ENCODE measurements at regions not wholly inside any gene's neighbourhood (a gene's known extent, or its start where the extent isn't known, plus 50 kb on each side); places are given as distances from the start of the nearest gene placed in this dataset.
"Not testable (repeated sequence)": the region's sequence is repeated elsewhere in the genome, so short reads cannot be mapped to it uniquely, and the experiment has no call there.

DNA sequence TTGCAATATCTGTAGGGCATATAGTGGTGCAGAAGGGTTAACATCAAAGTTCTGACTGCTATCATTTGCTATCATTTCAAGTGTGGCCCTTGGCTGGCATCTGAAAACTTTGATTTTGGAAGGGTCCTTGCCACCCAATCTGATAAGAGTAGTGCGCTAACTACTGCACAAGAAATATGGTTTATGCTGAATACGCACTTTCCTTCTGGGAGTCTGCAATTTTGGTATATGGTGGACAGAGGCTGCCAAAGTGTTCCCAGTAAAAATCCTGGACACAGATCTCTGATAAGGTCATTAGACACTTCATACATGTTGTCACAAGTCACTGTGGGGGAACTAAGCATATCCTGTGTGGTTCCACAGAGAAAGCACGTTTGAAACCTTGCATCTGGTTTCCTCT lies 461.6 kb upstream of the CDH11 start:
- no peak for DNase-seq

DNA sequence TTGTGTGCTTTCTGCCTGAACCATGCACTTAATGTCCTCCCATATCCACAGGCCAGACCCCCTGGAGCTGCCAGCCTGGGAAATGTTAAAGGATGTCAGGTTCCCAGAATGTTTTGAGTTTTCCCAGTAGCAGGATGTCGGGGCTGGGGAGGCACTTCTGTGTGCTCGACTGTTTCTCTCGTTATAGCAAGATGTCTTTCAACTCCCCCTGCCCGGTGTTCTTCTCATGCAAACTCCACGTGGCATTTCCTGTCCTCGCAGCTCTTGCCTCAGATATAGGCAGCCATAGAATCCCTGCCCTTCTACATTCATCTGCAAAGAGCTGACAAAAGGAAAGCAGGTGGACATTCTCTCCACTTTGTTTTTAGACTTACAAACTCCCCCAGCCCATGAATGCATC lies 457.2 kb upstream of the CDH11 start:
- no peak for DNase-seq

DNA sequence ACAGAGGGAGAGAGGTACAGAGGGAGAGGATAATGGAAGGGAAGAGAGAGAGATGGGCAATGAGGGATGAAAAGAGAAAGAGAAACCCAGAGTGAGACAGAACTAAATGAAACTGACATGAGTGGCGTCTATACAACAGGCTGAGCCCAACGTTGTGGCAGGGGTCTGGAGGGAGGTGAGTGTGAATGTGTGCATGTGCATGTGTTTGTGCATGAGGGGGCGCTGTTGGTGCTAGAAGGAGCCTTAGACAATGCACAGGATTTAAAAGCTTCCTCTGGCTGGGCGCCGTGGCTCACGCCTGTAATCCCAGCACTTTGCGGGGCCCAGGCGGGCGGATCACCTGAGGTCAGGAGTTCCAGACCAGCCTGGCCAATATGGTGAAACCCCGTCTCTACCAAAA lies 454.8 kb upstream of the CDH11 start:
- no peak for DNase-seq

DNA sequence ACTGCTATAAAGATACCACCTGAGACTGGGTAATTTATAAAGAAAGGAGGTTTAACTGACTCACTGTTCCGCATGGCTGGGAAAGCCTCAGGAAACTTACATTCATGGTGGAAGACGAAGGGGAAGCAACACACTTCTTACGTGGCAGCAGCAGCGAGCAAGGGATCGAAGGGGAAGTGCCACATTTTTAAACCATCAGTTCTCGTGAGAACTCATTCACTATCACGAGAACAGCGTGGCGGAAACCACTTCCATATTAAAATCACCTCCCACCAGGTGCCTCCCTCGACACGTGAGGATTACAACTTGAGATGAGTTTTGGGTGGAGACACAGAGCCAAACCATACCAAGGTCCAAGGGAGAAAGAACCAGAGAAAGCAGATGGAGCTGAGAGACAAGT lies 454.3 kb upstream of the CDH11 start:
- no peak for DNase-seq

DNA sequence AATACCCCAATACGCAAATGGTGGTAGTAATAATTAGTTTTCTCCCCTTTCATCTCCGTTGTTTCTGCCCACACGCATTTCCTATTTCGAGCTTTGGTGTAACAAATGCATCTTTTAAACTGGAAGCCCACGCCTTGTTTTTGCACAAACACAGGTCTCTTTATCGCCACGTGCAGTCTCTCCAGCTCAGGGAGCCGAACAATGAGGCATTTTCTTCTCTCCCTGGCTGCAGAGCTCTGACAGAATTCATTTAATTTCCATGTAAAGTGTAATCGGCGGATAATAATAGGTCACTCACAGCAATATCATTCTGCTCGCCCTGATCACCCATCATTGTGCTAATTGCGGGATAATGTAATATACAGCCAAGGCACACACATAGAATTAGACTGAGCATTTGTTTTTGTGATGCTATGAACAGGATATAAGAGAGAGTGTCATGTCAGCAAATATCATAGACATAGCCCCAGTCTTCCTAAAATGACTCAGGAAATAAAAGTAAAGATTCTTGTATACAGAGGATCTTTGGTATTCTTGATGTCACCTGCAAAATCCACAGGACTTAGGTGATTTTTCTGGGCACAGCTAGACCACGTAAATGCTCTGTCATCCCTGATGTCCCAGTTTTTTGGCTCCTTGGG lies 452.6 kb upstream of the CDH11 start:
- no peak for DNase-seq

DNA sequence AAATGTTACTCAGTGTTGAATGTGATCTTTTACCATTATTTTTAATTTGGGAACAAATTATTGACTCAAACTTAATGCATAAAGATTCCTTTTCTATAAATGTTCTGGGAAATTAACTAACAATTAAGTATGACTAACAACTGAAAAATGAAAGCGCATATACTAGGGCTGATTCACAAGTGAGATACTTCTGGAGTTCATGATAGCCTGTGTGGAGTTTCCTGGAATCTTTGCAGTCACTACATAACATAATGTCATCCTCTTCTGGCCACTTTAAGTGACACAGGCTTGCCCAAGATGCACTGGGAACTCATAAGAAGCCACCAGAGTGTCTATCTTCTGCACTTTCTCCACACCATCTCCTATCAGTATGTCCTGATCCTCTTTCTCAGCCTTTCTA lies 450.3 kb upstream of the CDH11 start:
- no peak for DNase-seq

DNA sequence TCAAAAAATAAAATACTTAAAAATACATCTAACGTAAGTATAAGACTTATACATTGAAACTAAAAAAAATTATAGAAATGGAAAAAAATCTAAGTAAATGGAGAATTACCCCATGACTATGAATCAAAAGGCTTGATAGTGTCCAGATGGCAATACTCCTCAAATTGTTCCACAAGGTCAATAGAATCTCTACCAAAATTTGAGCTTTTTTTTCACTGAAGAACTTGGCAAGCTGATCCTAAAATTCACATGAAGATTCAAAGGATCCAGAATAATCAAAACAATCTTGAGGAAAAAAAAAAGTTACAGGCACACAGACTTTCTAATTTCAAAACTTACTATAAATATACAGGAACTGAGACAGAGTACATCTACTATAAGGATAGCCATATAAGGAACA lies 448.4 kb upstream of the CDH11 start:
- DNase-seq, result no peak

DNA sequence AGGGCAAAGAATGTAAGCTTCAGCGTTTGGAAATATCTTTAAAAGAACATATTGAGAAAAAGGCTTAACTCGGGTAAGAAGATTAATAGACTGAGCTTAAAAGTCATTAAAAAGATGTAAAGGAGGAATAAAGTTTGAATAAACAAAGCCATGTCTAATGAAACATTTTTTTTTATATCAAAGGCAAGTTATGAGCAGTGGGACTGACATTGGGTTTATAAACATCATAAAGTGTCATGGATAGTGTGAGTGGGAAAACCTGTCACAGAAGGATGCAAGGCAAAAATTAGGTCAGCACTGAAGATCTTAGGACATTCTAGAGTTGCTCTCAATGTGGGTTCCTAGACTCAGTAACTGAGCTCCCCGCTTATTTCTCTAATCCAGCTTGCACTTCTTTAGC lies 438.0 kb upstream of the CDH11 start:
- no peak for DNase-seq

DNA sequence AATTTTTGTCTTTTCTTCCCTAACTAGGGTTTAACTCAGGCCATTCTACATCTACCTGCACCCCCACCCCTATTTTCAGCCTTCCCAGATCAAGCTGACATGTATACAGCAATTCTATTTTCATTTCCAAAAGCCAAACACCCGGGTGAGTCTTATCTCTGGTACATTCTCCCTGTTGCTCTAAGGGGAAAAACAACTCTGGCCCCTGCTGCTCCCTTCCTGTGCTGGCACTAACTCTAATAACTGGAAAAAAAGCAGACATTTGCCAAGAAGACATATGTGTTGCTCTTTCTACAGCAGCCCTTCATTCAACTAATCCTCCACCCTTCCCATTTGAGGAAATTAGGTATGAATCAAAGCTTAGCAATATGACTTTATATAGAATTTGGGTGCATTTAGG lies 427.8 kb upstream of the CDH11 start:
- not testable (repeated sequence) for DNase-seq

DNA sequence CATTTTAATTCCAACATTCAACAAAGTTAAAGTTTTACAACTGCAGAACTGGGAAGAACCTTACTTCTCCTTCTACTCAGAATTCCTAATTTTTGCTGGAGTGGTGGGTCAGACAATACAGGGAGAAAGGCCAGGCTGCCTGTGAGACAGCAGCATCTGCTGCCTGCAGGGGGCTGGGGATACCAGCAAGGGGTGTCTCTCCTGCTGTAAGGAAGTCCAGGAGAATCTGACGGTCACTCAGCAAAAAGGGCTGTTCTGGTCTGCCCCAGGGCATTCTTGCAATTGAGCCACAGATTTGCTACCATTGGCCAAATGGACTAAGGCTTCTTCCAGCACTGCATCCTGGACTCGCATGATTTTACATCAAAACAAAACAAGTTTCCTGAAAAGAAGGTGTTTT lies 426.6 kb upstream of the CDH11 start:
- no peak for DNase-seq

DNA sequence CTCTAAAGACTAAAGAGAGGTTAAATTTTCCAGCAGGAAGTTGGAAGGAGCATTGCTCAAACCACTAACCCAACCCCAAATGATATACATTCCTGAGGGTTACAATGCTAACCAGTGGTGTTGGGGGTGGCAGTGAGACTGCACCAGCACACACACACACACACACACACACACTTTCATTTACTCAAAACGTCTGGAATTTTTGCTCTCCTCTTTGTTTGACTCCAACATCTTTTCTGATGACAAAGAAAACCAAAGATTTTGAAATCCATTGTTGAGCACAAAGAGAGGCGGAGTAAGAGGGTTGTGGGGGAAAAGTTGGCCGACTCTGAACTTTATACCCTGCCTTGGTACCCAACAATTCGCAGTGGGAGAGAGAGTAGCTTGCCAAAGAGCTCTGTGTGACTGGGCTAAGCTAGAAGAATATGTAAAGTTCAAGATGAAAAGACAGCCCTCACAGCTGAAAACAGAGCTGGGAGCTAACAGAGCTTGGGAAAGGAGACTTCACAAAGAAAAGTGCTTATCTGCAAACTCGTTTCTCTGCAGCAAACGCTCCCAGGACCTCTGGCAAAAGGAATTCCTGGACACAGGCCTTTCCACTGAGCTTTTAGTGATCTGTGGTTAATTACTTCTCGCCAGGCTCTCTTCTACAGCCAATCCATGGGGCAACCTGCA lies 426.0 kb upstream of the CDH11 start:
- no peak for DNase-seq

DNA sequence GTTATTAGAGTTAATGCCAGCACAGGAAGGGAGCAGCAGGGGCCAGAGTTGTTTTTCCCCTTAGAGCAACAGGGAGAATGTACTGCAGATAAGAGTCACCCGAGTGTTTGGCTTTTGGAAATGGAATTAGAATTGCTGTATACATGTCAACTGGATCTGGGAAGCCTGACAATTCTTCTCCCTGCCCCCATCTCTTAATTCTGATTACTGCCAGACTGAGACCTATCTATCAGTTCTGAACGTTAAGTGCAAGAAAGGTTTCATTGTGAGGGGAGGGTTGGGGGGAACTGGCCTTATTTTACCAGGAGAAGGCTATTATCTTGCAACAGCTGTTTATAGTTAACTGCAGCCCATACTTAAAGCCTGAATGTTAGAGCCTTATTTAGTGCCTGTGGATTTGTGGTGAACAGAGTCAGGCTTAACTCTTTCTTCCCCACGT lies 424.5 kb upstream of the CDH11 start:
- DNase-seq, result no peak

DNA sequence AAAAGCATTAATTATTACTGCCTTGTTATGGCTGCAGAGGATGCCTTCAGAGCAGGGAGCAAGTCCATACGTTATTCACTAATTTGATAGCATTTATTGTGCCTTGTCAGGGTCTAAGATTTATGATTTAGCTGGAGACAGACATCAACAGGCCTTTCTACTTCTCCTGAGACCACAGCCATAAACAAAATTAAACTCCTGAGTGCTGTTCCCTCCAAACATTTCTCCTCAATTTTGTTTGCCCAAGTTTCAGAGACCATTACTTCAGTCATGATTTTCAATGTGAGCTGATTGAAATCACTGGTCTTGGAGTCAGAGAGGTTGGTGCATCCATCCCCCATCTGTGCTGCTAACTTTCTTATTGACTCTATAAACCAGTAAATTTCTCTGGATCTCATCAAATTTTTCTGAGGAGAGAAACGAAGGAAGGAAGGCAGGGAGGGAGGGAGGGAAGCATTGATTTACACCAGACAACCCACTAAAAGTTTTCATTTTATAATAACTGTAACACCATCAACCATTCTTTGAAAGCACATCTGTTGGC lies 423.6 kb upstream of the CDH11 start:
- DNase-seq, result no peak

DNA sequence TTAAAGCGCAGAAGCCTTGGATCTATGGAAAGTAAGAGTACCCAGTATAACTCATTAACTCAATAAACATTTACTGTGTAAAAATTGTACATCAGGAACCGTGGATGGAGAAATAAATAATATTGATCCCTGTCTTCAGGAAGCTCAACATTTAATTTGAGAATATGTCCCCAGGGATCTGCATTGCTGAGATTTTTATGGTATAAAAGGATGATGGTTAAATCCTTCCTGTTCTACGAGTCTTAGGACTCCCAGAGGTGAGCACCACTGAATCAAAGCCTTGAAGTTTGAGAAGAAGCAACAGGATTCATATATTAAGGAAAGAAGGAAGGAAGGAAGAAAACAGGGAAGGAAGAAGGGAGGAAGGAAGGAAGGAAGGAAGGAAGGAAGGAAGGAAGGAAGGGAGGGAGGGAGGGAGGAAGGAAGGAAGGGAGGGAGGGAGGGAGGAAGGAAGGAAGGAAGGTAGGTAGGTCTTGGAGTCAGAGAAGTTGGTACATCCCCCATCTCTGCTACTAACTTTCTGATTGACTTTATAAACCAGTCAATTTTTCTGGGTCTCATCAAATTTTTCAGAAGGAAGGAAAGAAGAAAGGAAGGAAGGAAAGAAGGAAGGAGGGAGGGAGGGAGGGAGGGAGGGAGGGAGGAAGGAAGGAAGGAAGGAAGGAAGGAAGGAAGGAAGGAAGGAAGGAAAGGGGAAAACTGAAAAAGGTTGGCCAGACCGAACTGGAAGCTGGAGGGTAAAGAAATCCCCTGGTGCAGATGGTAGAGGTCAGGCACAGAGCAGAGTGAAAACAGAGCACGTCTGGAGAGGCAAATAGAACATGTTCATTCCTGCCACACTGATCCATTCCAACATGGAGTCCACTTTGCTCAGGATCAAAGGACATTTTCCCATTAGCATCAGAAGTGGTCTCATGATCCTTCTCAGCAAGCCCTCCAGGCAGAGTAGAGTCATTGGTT lies 422.2 kb upstream of the CDH11 start:
- DNase-seq, result no peak

DNA sequence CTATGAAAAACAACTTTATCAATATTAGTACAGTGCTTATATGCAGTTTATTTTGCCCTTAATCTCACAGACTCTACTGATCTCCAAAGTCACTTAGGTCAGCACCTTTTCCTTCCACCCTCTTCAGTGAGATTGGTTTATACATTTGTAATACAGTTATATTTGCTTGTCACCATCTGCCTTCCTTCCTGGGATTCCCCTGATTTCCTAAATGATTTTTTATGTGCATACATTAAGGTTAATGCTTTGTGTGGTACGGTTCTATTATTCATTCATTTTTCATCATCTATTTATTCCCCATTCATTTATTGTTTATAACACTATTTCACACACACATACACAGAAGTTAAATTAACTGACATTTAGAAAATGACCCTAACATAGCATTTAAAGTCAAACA lies 419.8 kb upstream of the CDH11 start:
- DNase-seq, result no peak

DNA sequence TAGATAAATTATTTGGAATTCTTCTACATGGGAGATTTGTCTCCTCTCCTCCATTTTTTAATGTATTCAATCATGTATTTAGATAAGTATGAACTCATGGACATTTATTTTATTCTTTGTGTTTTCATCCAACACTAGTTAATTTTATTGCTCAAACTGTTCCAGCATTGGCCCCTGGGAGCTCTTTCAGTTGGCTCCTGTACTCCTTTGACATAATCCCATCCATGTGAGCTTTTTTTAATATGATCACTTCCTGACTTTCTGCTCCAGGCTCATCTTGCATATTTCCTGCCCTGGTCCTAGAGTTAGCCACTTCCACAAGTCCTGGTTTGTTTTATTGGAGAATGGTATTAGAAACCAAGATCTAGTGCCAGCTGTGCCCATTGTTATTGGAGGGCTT lies 419.0 kb upstream of the CDH11 start:
- DNase-seq, result no peak

DNA sequence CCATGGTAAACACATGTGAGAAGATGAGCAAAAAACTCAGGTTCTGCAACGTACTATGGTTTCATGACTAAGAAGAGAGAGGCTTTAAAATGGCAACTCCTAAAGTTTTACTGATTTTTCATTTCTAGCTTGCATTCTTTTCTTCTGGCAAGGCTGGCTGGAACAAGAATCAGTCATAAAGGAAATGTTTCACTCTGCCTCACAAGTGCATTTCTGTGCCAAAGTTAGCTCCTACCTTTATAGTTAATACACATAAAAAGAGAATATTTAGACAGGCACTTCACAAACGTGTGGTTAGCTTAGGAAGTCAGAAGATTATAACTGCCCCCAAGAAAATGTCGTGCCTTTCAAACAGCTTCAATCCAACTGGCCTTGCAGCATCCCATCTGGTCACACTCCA lies 417.1 kb upstream of the CDH11 start:
- DNase-seq, result no peak

DNA sequence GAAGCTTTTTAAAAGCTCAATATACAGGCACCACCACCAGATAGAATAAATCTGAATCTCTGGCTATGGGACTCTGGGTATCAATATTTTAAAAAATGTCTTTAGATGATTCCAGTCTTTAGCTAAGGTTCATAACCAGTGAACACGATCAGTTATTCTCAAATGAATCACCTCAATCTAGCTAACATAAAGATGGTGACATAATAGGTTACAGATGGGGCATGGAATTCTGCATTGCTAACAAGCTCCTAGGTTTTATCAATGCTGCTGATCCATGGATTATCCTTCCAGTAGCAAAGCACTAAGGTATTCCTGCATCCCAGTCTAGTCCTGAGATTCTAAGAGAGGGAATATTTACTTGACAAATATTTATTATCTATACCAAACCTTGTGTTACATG lies 415.5 kb upstream of the CDH11 start:
- DNase-seq, result no peak

DNA sequence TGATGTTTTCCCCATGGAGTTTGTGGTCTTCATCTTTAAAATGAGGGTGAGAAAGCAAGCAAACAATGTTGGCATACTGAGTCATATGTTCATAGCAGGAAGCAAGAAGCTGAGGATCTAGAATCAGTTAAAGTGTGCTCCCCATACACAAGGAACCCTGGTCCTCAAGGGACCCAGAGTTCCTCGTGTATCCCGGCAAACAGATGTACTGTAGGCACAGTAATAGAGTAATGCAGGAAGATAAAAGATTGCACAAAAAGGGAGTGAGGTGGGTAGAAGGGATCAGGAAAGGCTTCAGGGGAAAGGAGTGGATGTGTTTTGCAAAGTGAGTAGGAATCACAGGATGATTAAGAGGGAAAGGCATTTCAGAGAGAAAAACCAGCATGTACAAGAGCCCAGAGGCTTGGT lies 412.3 kb upstream of the CDH11 start:
- no peak for DNase-seq

DNA sequence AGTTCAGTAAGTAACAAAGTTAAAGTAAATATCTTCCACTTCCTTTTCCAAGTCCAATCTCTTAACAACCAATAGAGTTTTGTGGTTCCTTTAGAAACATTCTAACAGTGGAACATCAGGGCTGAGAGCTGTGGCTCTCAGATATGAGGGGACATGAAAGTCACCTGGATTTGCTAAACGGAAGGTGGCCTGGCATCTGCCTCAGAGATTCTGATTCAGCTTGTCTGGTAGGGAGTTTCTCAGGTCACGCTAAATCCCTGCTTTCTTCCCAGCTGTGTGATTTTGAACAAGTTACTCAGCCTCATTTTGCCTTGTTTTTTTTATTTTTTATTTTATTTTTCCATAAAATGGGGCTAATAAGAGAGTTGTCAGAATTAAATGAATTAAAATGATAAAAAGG lies 411.0 kb upstream of the CDH11 start:
- no peak for DNase-seq

DNA sequence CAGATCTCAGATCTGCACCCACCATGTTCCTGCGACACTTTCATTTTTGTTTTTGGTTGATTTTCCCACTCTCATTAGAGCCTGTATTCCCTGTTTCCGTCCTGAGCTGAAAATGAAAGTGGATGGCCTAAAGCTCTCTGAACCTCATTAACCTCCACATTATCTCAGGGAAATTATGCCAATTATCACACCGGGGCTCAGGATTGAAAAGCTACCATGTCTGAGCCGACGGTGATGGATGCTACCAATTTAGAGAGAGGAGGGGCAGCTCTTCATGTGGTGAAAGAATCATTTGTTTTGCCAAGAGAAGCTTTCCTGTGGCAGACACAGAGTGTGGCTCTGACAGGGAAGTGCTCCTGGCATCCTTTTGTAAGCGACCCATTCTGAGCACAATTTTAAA lies 410.4 kb upstream of the CDH11 start:
- no peak for DNase-seq

DNA sequence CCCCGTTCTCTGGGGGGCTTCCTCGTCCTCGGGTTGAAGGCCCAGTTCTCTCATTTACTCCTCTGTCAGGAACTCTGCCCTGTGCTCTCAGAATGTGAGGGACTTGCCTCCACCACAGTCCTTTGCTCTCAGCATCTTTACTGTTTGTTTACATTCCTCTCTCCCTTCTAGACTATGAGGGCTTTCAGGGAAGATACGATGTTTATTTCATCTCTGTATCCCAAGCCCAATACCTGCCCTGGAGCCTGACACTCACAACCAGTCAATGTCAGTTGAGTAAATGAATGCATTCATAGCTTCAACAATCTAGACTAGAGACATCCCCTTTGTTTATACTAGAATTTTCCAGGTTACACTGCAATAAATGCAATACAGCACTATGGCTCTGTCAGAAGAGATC lies 409.6 kb upstream of the CDH11 start:
- no peak for DNase-seq

DNA sequence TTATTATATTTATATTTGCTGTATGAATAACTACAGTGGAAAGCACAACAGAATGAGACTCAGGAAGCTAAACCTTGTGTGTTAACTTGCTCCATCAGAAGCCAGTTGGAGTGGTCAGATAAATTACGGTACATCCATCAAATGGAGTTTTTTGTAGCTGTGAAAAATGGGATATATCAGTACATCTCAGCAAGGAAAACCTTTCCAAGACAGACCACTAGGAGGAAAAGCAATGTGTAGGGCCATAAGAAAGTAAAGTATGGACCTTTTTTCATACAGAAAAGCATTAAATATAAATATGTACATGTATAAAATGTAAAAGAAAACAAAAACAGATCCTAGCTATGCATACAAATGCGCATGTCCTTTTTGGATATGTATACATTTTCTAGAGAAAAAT lies 403.8 kb upstream of the CDH11 start:
- DNase-seq, result no peak

DNA sequence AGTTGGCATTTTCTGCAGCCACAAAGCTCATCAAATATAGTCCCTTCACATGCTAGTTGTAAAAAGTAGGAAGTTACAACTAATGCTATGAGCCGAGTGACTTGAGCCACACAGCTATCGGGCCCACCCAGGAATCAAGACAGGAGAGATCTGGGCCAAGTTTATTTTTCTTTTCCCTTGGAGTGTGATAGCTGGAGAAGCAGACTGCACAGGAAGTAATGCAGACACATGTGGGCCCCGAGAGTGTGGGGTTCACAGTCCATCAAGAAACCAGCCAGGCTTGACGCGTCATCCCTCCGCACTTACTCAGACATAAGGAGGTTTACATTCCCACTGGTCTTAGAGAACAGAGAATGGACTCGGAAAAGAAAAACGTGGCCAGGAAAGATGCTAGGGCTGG lies 403.1 kb upstream of the CDH11 start:
- no peak for DNase-seq
